IPS-NIHi7 (cell line): ENCODE measurements at regions not wholly inside any gene's neighbourhood (a gene's known extent, or its start where the extent isn't known, plus 50 kb on each side); places are given as distances from the start of the nearest gene placed in this dataset.

Experiments
- DNase-seq: peaks from one replicate; pipeline ENCODE4 v3.0.0; 2012; ENCODE audit warnings: mixed read lengths; ENCODE audit errors: extremely low spot score

GRCh38 chr14:87175175-87175574 lies 817.8 kb downstream of the GALC start:
- no peak for DNase-seq

GRCh38 chr14:87171141-87171540 lies 821.8 kb downstream of the GALC start:
- no peak for DNase-seq

- no peak for DNase-seq
Observed at GRCh38 chr14:87170179-87170578, 822.8 kb downstream of the GALC start.

DNA sequence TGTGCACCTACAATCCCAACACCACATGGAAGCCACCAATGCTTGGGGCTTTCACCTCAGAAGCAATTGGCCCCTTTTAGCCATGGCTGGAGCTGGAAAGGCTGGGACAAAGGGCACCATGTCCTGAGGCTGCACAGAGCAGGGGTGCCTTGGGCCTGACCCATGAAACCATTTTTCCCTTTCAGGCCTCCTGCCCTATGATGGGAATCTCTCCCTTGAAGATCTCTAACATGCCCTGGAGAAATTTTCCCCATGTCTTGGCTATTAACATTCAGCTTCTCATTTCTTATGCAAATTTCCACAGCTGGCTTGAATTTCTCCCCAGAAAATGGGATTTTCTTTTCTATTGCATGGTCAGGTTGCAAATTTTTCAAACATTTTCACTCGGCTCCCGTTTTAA lies 823.6 kb downstream of the GALC start:
- DNase-seq, result no peak

- no peak for DNase-seq
Observed at GRCh38 chr14:87161502-87161901, 831.5 kb downstream of the GALC start.

DNA sequence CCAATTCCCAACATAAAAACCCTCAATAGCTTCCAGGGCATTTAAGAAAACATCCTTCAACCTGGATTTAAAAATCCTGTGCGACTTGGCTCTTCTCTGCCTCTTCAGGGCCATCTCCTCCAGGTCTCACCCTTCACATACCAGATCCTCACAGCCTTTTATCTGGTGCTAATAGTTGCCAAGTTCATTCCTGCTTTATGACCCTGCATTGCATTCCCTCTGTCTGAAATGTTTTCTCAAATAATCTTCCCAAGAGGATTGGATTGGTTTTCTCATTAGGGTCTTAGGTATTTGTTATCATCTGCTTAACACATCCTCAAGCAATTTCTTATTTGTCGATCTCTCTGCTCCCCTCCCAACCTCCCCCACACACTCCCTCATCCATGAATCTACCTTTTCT lies 832.0 kb downstream of the GALC start:
- DNase-seq, result no peak

DNA sequence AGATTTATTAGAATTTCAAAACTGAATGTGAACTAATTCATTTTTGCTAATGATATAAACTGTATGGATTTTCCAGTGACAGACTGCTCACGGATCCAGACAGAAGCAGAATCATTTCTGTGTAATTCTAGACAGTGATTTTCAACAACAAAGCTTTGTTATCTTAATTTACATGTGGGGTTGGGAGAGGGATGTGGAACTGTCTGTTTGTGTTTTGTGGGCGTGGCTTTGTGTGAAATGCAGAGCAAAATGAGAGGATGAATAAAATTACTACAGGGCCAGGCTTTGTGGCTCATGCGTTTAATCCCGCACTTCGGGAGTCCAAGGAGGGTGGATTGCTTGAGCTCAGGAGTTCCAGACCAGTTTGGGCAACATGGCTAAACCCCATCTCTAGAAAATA lies 834.7 kb downstream of the GALC start:
- DNase-seq, result no peak

DNA sequence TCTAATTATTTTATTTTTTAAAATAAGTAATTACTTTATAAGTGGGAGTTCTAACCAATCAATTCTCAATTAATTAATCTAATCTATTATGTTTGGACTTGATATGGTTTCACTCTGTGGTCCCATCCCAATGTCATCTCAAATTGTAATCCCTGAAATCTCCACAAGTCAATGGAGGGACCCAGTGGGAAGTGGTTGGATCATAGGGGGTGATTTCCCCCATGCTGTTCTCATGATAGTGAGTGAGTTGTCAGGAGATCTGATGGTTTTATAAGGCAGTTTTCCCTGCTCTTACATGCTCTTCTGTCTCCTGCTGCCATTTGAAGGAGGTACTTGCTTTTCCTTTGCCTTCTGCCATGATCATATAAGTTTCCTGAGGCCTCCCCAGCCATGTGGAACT lies 836.1 kb downstream of the GALC start:
- no peak for DNase-seq

GRCh38 chr14:87155856-87156488 lies 837.0 kb downstream of the GALC start:
- DNase-seq, result no peak

DNA sequence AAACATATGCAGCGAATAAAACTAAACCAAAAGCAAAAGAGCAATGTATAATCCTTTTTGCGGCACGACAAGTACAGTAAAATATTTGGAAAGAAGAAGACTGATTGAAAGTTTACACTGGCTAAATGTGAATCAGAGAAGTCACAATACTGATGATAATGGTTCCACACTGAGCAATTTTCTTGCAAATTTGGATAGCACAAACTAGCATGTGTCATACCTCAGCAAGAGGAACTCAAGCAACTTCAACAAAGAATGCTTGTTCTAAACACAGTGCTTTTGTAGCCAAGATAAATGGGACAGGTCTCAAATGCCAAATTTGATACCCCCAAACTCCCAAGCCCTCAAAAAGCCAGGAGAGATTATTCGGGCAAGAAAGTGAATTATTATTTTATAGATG lies 839.1 kb downstream of the GALC start:
- no peak for DNase-seq

DNA sequence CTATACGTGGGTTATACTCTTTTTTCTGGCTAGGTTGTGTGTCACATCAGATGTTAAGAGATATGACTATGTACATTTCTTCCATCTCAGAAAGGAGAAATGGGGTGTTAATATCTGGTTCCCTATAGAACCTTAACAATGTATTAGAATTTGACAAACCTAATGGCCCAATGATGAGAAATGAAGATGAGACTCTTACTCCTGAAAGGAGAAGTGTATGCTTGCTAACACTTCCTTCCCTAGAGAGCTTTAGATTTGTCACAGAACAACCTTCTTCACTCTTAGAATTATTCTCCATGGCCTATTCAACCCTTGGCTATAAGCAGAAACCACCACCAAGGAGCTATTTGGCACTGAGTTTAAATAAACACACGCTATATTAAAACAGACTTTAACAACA lies 839.6 kb downstream of the GALC start:
- no peak for DNase-seq

- no peak for DNase-seq
Observed at GRCh38 chr14:87152693-87153092, 840.3 kb downstream of the GALC start.

GRCh38 chr14:87149583-87150354 lies 843.2 kb downstream of the GALC start:
- peak; percentile 64 for DNase-seq

DNA sequence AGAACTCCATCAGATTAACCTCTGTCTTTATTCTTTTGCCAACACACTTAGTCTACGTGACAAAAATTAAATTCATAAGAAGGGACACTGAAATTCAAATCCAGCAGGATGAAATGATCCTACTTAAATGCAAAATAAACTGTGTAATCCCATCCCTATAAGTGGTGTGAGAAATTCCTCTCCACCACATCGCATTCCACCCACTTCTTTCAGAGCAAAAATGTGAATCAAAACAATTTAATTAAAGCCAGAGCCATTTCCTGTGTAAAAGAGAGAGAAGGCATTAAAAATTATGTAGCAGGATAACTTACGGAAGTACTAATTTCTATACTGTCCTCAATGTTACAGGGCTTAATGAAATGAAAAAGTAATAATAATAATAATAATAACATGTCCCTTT lies 844.3 kb downstream of the GALC start:
- no peak for DNase-seq

DNA sequence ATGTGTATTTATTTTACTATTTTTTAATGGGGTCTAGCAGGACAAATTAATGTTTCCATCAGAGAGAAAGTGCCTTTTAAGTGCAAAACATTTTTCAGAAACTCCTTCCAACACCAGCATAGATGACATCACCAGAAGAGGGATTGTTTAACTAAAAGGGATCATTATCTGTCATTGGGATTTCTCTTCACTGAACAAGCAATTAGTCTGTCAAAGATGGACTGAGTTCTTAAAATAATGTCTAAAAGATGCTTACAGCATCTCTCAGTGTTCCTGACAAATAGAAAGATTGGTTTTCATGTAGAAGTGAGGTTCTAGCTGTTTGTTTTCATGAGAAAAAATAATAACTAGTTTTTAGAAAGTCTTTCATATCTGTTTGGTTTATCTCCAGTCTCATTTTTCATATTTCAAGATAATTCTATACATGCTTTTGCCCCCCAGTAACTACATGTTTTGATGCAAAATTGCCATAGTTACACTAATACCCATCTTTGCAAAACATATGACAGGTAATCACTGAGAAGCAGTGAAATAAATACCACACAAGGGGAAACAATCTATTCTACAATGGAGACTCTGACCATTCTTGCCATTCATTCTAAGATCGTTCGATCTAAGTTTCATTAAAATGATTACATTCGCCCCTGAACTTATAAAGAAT lies 850.3 kb downstream of the GALC start:
- no peak for DNase-seq

- DNase-seq, result no peak
Observed at GRCh38 chr14:87141801-87142200, 851.2 kb downstream of the GALC start.

GRCh38 chr14:87139299-87139698 lies 853.7 kb downstream of the GALC start:
- DNase-seq, result no peak

DNA sequence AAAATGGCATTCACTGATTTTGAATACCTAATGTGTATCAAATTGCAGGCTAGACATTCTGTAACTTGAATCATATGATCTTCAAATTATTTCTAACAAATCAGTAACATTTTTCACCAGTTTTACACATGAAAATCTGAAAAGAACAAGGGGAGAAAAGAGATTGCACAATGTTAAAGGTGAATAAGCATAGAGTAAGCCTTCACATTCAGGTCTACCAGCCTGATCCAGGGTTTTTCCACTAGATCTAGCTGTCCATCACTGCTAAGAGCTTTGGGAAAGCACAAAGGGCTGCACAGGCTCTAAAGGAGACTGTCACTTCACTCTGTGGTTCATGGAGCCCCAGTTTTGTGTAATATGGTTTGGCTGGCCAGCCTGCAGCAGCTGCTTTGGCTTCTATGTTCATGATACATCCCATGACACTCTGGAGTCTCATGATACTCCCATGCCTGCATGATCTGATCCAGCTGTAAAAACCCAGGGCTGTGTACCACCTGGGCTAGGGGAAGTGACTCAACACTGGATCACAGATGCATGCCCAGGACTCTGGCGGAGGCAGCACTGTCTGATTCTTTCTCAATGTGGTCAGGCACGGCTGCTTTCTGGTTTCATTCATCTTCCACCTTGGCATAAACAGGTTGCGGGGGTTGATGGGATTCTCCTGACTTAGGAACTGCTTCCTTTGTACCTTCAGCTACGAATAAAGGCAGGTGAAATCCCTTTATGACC lies 859.7 kb downstream of the GALC start:
- DNase-seq, result no peak

GRCh38 chr14:87131879-87132278 lies 861.1 kb downstream of the GALC start:
- peak; percentile 25 for DNase-seq

DNA sequence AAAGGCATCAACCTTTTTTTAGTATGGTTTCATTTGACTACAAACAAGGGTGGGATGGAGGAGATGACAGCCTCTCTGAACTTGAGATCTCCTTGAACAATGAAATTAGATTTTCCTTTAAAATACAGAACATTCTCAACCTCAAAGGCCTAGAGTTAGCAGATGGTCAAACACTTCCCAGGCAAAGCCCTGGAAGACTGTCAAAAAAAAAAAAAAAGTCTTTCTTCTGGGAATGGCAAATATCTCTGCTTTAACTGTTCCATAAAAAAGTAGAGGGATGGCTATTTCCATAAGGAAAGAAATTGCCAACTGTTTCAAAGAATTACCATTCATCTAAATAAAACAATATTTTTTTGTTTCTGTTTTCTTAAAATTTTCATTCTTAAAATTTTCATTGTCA lies 870.8 kb downstream of the GALC start:
- no peak for DNase-seq

GRCh38 chr14:87121716-87122115 lies 871.3 kb downstream of the GALC start:
- DNase-seq, result no peak

GRCh38 chr14:87115234-87115633 lies 877.7 kb downstream of the GALC start:
- DNase-seq, result no peak
